ENCODE measurements at regions not wholly inside any gene's neighbourhood (a gene's known extent, or its start where the extent isn't known, plus 50 kb on each side); places are given as distances from the start of the nearest gene placed in this dataset.

GRCh38 chr12:34209259-34209835, 187.1 kb downstream of the ALG10 start (continued):
- TF ChIP-seq, protein P1, sequence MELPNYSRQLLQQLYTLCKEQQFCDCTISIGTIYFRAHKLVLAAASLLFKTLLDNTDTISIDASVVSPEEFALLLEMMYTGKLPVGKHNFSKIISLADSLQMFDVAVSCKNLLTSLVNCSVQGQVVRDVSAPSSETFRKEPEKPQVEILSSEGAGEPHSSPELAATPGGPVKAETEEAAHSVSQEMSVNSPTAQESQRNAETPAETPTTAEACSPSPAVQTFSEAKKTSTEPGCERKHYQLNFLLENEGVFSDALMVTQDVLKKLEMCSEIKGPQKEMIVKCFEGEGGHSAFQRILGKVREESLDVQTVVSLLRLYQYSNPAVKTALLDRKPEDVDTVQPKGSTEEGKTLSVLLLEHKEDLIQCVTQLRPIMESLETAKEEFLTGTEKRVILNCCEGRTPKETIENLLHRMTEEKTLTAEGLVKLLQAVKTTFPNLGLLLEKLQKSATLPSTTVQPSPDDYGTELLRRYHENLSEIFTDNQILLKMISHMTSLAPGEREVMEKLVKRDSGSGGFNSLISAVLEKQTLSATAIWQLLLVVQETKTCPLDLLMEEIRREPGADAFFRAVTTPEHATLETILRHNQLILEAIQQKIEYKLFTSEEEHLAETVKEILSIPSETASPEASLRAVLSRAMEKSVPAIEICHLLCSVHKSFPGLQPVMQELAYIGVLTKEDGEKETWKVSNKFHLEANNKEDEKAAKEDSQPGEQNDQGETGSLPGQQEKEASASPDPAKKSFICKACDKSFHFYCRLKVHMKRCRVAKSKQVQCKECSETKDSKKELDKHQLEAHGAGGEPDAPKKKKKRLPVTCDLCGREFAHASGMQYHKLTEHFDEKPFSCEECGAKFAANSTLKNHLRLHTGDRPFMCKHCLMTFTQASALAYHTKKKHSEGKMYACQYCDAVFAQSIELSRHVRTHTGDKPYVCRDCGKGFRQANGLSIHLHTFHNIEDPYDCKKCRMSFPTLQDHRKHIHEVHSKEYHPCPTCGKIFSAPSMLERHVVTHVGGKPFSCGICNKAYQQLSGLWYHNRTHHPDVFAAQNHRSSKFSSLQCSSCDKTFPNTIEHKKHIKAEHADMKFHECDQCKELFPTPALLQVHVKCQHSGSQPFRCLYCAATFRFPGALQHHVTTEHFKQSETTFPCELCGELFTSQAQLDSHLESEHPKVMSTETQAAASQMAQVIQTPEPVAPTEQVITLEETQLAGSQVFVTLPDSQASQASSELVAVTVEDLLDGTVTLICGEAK (IDR thresholded peaks at IDR 0.05; ENCODE audit: borderline replicate concordance) = no peak

- no peak overlapping the region for H3K4me3 ChIP-seq
- 41% methylated on average over 14 of the region's 14 CpGs for WGBS (ENCODE audit: insufficient coverage, insufficient replicate concordance, low lambda C conversion rate, missing lambda C conversion rate)
- H2AFZ ChIP-seq (ENCODE audit: control insufficient read depth, low read depth, low read length) = no peak overlapping the region
- H3K27me3 ChIP-seq (replicated peaks in 1 of 2; ENCODE audit: control insufficient read depth in 2 of 2, insufficient read depth in 2 of 2, low read length in 1 of 2) = no peaks in the 10 kb centered on the region
- no peak overlapping the region for H3K27ac ChIP-seq (ENCODE audit: control insufficient read depth, insufficient read depth)
- H3K9ac ChIP-seq (ENCODE audit: control insufficient read depth, insufficient read depth, low read length) = no peak overlapping the region
- ChIA-PET RAD21 (ENCODE audit: unreplicated experiment) (no interaction called here), SMC1A (ENCODE audit: uncharacterized antibody, unreplicated experiment) (no interaction called here), POLR2A (no interaction called here), CTCF (no interaction called here)
- no peak overlapping the region for H3K4me2 ChIP-seq (ENCODE audit: control insufficient read depth, insufficient read depth)
- no peaks in the 10 kb centered on the region for H3K36me3 ChIP-seq (ENCODE audit: control insufficient read depth in 2 of 2, insufficient read depth in 2 of 2, low read length in 1 of 2)
- in situ Hi-C loops (cut with MboI) (loop anchor here (10.0 kb wide), 1 partner anchor 1455 kb away; the partner anchor contains the start of gene YARS2), intact Hi-C loops (cut with micrococcal nuclease; ENCODE audit: unreplicated experiment) (no loop called here)
- no peaks in the 10 kb centered on the region for H3K4me1 ChIP-seq (ENCODE audit: control insufficient read depth, insufficient read depth, low read length)
- DNase-seq (ENCODE audit: low read depth, low spot score) (no peak), FAIRE-seq (no peak), ATAC-seq (no peak)
- no peaks in the 10 kb centered on the region; the same call in 1 of the 3 replicates for H3K9me3 ChIP-seq (replicated peaks; ENCODE audit: control insufficient read depth, insufficient read depth, low read length)
- no TSS peak for BruUV-seq (replicated peaks)
- H3K79me2 ChIP-seq (ENCODE audit: control insufficient read depth, insufficient read depth, low read length) = no peaks in the 10 kb centered on the region
- TF ChIP-seq SPI1 (IDR thresholded peaks at IDR 0.05; ENCODE audit: borderline replicate concordance, insufficient read depth, low read depth, low read length) (no peak), CBX3 (IDR thresholded peaks at IDR 0.05; ENCODE audit: borderline replicate concordance, low read depth) (no peak), NFYA (IDR thresholded peaks at IDR 0.05; ENCODE audit: borderline replicate concordance, low read depth, low read length) (no peak), ZNF687 (IDR thresholded peaks at IDR 0.05) (no peak), MEF2A (IDR thresholded peaks at IDR 0.05; ENCODE audit: insufficient read depth, low read depth, low read length) (no peak), ZBED1 (IDR thresholded peaks at IDR 0.05; ENCODE audit: borderline replicate concordance) (no peak), ZNF217 (IDR thresholded peaks at IDR 0.05) (no peak), IRF4 (IDR thresholded peaks at IDR 0.05; ENCODE audit: low read depth, low read length) (no peak), NFXL1 (IDR thresholded peaks at IDR 0.05; ENCODE audit: borderline replicate concordance) (no peak)
- no peaks in the 10 kb centered on the region for H4K20me1 ChIP-seq (ENCODE audit: control insufficient read depth, insufficient read depth)
These were observed 187.9 kb downstream of the ALG10 start for GRCh38 chr12:34210183-34210582.
